Lower leg skin (tissue), 3 donors: ENCODE measurements at regions not wholly inside any gene's neighbourhood (a gene's known extent, or its start where the extent isn't known, plus 50 kb on each side); places are given as distances from the start of the nearest gene placed in this dataset.

Experiments used
- CTCF ChIP-seq, 3 donors: fragments of 450-650 bp; IDR thresholded peaks; one replicate each; pipeline ENCODE4 v1.5.1; 2016; ENCODE audit warnings: antibody characterized with exemption in 3 of 3, mild to moderate bottlenecking in 3 of 3, moderate library complexity in 2 of 3
- POLR2A ChIP-seq, 2 donors: fragments of 450-650 bp; IDR thresholded peaks; one replicate each; pipeline ENCODE4 v1.6.1; 2016 to 2017; ENCODE audit warnings: antibody characterized with exemption in 2 of 2, mild to moderate bottlenecking in 1 of 2, moderate library complexity in 1 of 2

DNA sequence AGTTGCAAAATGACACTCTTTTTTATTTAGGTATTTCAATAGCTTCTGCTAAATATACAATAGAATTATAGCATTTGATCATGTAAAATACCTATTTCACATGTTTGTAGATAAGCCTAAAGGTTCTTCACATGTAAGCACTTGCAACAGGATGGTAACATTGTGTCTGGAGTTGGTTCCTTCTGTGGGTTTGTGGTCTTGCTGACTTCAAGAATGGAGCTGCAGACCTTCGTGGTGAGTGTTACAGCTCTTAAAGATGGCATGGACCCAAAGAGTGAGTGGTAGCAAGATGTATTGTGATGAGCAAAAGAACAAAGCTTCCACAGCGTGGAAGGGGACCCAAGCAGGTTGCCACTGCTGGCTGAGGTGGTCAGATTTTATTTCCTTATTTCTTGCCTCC is 246.4 kb upstream of the PDGFD start:
- TF ChIP-seq CTCF (IDR thresholded peaks at IDR 0.05) (no peak), POLR2A (IDR thresholded peaks at IDR 0.05) (no peak)
